ENCODE measurements at regions not wholly inside any gene's neighbourhood (a gene's known extent, or its start where the extent isn't known, plus 50 kb on each side); places are given as distances from the start of the nearest gene placed in this dataset.

DNA sequence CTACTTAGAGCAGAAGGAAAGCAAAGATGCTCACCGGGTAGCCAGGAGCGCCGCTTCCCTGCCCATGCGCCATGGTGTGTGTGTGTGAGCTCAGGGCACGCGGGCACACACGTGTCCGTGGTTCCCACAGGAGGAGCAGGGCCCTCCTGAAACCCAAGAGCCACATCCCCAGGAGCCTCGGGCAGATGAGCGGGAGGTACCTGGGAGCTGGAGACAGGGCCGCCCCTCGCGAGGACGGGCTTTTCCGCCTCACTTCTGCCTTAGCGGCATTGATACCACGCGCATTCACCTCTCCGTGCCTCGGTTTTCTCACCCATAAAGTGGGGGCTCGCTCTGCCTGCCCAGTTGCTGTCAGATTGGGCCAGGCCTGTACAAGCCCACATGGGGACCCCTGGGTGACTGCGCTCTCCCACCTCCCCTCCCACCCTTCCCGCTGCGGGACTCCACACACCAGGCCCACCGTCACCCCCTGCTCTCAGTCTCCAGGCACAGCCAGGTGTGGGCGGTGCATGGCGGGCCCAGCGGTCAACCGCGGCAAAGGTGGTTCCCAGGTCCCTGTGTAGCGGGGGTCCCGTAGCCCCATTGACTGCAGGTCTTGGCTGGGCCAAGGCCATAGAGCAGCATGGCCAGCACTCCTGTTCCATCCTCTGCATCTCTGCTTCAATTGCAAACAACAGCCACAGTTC, 66.3 kb downstream of the SIK1 start:
- TF ChIP-seq, protein P1, sequence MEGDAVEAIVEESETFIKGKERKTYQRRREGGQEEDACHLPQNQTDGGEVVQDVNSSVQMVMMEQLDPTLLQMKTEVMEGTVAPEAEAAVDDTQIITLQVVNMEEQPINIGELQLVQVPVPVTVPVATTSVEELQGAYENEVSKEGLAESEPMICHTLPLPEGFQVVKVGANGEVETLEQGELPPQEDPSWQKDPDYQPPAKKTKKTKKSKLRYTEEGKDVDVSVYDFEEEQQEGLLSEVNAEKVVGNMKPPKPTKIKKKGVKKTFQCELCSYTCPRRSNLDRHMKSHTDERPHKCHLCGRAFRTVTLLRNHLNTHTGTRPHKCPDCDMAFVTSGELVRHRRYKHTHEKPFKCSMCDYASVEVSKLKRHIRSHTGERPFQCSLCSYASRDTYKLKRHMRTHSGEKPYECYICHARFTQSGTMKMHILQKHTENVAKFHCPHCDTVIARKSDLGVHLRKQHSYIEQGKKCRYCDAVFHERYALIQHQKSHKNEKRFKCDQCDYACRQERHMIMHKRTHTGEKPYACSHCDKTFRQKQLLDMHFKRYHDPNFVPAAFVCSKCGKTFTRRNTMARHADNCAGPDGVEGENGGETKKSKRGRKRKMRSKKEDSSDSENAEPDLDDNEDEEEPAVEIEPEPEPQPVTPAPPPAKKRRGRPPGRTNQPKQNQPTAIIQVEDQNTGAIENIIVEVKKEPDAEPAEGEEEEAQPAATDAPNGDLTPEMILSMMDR (IDR thresholded peaks at IDR 0.05; ENCODE audit: insufficient read depth, low read length) = no peak
- H3K4me3 ChIP-seq (ENCODE audit: low read depth, low read length) = no peak overlapping the region
- no peak for DNase-seq (ENCODE audit: low read depth)

DNA sequence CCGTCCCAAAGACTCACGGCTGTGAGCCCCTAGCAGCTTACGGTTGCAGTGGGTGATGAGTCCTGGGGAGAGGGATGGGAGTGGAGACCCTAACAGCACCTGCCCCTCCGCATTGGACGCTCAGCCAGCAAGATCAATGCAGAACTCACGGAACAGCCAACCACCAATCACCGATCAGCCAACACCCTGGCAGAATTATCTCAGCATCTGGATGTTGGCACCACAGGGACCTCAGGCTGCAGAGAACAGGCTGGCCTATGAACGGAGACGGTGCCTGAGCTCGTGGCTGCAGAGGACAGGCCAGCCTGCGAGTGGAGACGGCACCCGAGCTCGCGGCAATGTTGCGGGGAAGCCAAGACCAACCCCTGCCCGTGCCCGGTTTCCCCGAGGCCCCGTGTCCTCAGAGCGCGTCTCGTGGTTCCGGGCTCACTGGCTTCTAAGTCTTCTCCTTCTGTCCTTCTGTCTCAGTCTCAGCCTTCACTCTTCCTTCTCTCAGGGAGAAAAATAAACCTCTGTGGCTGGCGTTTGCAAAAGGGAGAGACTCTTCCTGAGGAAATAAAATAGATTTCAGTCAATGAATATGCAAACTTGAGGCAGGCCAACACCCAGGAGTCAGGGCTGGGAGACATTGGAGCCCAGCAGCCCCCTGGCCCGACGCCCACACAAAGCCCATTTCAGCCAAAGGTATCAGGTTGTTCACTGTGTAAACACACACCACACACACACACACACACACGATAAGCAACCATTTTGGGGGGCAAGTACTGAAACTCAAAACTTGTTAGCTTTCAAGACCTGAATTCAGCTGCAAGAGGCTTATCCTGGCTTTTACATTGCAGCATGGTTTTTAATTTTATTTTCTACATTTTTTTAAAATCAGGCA, 67.8 kb downstream of the SIK1 start:
- H3K4me3 ChIP-seq (ENCODE audit: low read depth, low read length) = no peak overlapping the region
- TF ChIP-seq, protein P1 (IDR thresholded peaks at IDR 0.05; ENCODE audit: insufficient read depth, low read length) = no peak
- DNase-seq (ENCODE audit: low read depth) = no peak

GRCh38 chr21:43357715-43358430, 69.1 kb downstream of the SIK1 start:
- TF ChIP-seq, protein P1 (IDR thresholded peaks at IDR 0.05; ENCODE audit: insufficient read depth, low read length) = no peak
- H3K4me3 ChIP-seq (ENCODE audit: low read depth, low read length) = no peak overlapping the region
- DNase-seq (ENCODE audit: low read depth) = no peak

GRCh38 chr21:43355925-43356289, 71.0 kb downstream of the SIK1 start:
- TF ChIP-seq, protein P1 (IDR thresholded peaks at IDR 0.05; ENCODE audit: insufficient read depth, low read length) = no peak
- DNase-seq (ENCODE audit: low read depth) = no peak
- H3K4me3 ChIP-seq (ENCODE audit: low read depth, low read length) = no peak overlapping the region

- DNase-seq (ENCODE audit: low read depth) = no peak
- TF ChIP-seq, protein P1 (IDR thresholded peaks at IDR 0.05; ENCODE audit: insufficient read depth, low read length) = no peak
- H3K4me3 ChIP-seq (ENCODE audit: low read depth, low read length) = no peak overlapping the region
Measured at GRCh38 chr21:43355266-43355924, 71.5 kb downstream of the SIK1 start.

DNA sequence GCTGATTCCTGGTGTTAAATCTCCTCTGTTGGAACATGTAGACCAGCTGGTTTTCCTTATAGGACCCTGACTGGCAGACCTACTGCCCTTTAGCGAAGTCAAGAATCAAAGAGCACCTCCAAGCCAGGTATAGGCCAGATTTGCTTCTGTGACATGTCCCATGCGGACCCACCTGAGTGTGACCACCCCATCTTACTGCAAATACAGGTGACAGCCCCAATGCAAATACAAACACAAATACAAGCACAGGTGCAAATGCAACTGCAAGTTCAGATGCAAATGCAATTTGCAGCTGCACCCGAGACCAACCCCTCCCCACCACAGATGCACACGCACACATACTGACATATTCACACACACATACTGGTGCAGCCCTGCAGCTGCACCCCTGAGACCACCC, 72.3 kb downstream of the SIK1 start:
- TF ChIP-seq, protein P1 (IDR thresholded peaks at IDR 0.05; ENCODE audit: insufficient read depth, low read length) = no peak
- DNase-seq (ENCODE audit: low read depth) = no peak
- no peak overlapping the region for H3K4me3 ChIP-seq (ENCODE audit: low read depth, low read length)

Measured in fibroblast of the aortic adventitia (primary cell).